GM21423 (cell line): ENCODE measurements at regions not wholly inside any gene's neighbourhood (a gene's known extent, or its start where the extent isn't known, plus 50 kb on each side); places are given as distances from the start of the nearest gene placed in this dataset.

Source experiments
- ATAC-seq: cut with Tn5 transposase; IDR thresholded peaks from one replicate; pipeline ENCODE4 v1.9.1; 2021; ENCODE audit warnings: mild to moderate bottlenecking, moderate library complexity; ENCODE audit not compliant: unreplicated experiment

- no peak for ATAC-seq
Observed at GRCh38 chr20:59429396-59429795, 129.0 kb downstream of the EDN3 start.

- ATAC-seq, result no peak
Observed at GRCh38 chr20:59431014-59431413, 130.6 kb downstream of the EDN3 start.

GRCh38 chr20:59434960-59435359 is 134.5 kb downstream of the EDN3 start:
- no peak for ATAC-seq

GRCh38 chr20:59435518-59435917 is 135.1 kb downstream of the EDN3 start:
- no peak for ATAC-seq

GRCh38 chr20:59437601-59438031 is 137.2 kb downstream of the EDN3 start:
- no peak for ATAC-seq

GRCh38 chr20:59438201-59438600 is 137.8 kb downstream of the EDN3 start:
- ATAC-seq, result no peak

- ATAC-seq, result no peak
Observed at GRCh38 chr20:59439243-59439642, 138.8 kb downstream of the EDN3 start.

GRCh38 chr20:59441306-59441705 is 140.9 kb downstream of the EDN3 start:
- ATAC-seq, result no peak

- no peak for ATAC-seq
Observed at GRCh38 chr20:59441860-59442810, 141.7 kb downstream of the EDN3 start.

GRCh38 chr20:59443550-59443949 is 143.1 kb downstream of the EDN3 start:
- ATAC-seq, result no peak

- ATAC-seq, result no peak
Observed at GRCh38 chr20:59446376-59446775, 146.0 kb downstream of the EDN3 start.

- no peak for ATAC-seq
Observed at GRCh38 chr20:59448196-59448595, 147.8 kb downstream of the EDN3 start.

- no peak for ATAC-seq
Observed at GRCh38 chr20:59448851-59449444, 148.5 kb downstream of the EDN3 start.

- ATAC-seq, result no peak
Observed at GRCh38 chr20:59451066-59451630, 150.7 kb downstream of the EDN3 start.

GRCh38 chr20:59451641-59452040 is 151.2 kb downstream of the EDN3 start:
- ATAC-seq, result no peak

- ATAC-seq, result no peak
Observed at GRCh38 chr20:59452856-59453255, 151.5 kb upstream of the PHACTR3 start.

GRCh38 chr20:59453759-59454560 is 150.4 kb upstream of the PHACTR3 start:
- no peak for ATAC-seq

GRCh38 chr20:59455402-59456341 is 148.7 kb upstream of the PHACTR3 start:
- no peak for ATAC-seq

GRCh38 chr20:59456342-59457279 is 147.7 kb upstream of the PHACTR3 start:
- no peak for ATAC-seq
